ENCODE measurements at regions not wholly inside any gene's neighbourhood (a gene's known extent, or its start where the extent isn't known, plus 50 kb on each side); places are given as distances from the start of the nearest gene placed in this dataset.

DNA sequence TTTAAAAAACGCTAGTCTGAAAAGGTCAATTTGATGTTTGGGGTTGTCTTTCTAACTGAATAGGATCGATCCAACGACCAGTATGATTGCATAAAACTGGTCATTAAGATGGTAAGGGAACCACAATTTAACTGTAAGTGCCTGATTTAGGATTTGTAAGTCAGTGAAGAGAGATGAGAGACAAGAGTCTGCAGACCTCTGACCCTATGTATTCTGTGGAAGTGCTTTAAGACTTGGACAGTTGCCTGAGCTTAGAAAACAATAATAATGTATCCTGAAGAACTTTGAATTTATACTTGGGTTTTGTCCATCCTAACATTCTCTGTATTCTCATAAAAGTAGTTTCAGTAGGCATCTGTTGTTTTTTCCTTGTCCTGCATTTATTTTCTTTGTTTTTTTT is 221.4 kb upstream of the SUCLG2 start:
- Histone ChIP-seq H2BK20ac (ENCODE audit: low read length) (no peak overlapping the region), H2BK5ac (ENCODE audit: low read depth, low read length) (no peak overlapping the region), H4K8ac (ENCODE audit: extremely low read depth, insufficient read depth, low read length) (no peak overlapping the region), H4K91ac (replicated peaks; ENCODE audit: insufficient read length, low read length) (no peak overlapping the region), H2BK120ac (replicated peaks; ENCODE audit: low read depth, low read length) (no peak overlapping the region), H3K9ac (replicated peaks in 1 of 4; ENCODE audit: extremely low read depth in 1 of 4, low read depth in 3 of 4, low read length in 3 of 4) (no peak overlapping the region), H3K79me2 (ENCODE audit: control insufficient read depth in 1 of 2, insufficient read depth in 2 of 2, low read length in 2 of 2) (no peaks in the 10 kb centered on the region), H3K4me3 (ENCODE audit: extremely low read depth in 1 of 4, insufficient read depth in 2 of 4, low read depth in 3 of 4, low read length in 4 of 4) (no peak overlapping the region), H3K36me3 (ENCODE audit: control insufficient read depth in 2 of 4, insufficient read depth in 4 of 4, low read length in 3 of 4) (no peaks in the 10 kb centered on the region), H2AFZ (ENCODE audit: low read length) (no peak overlapping the region), H3K18ac (ENCODE audit: extremely low read depth, low read length) (no peak overlapping the region), H3K4ac (replicated peaks; ENCODE audit: insufficient read length, low read depth, low read length) (no peak overlapping the region), H2BK12ac (ENCODE audit: low read depth, low read length) (no peak overlapping the region), H3K23ac (ENCODE audit: insufficient read length) (no peak overlapping the region), H3K27ac (ENCODE audit: low read depth, low read length) (no peak overlapping the region), H3K4me2 (ENCODE audit: insufficient read depth in 1 of 2, low read depth in 2 of 2, low read length in 2 of 2) (no peak overlapping the region), H3K23me2 (ENCODE audit: low read depth, low read length) (no peaks in the 10 kb centered on the region), H4K5ac (ENCODE audit: insufficient read length, low read depth, low read length) (no peak overlapping the region), H3K27me3 (replicated peaks in 1 of 4; ENCODE audit: control insufficient read depth in 3 of 4, extremely low read depth in 1 of 4, insufficient read depth in 3 of 4, low read length in 3 of 4) (no peaks in the 10 kb centered on the region), H3K79me1 (ENCODE audit: low read depth, low read length) (no peaks in the 10 kb centered on the region), H3K14ac (ENCODE audit: insufficient read length) (no peak overlapping the region), H2BK15ac (ENCODE audit: low read length) (no peak overlapping the region), H3K4me1 (replicated peaks in 1 of 4; ENCODE audit: control insufficient read depth in 3 of 4, insufficient read depth in 4 of 4, low read length in 3 of 4) (no peaks in the 10 kb centered on the region), H3K9me3 (ENCODE audit: insufficient read depth in 2 of 2, low read depth in 1 of 2, low read length in 1 of 2) (no peaks in the 10 kb centered on the region), H4K20me1 (replicated peaks in 1 of 2; ENCODE audit: control insufficient read depth in 1 of 2, insufficient read depth in 2 of 2, low read length in 2 of 2) (no peaks in the 10 kb centered on the region), H2AK5ac (ENCODE audit: low read depth, low read length) (no peak overlapping the region), H3K56ac (replicated peaks; ENCODE audit: insufficient read length, low read depth, low read length) (no peak overlapping the region)
- ChIA-PET POLR2A (ENCODE audit: partially characterized antibody) (no interaction called here), CTCF (ENCODE audit: partially characterized antibody) (no interaction called here)
- WGBS, 2 experiments (ENCODE audit: extremely low coverage in 1 of 2, insufficient coverage in 1 of 2, insufficient read length in 1 of 2, insufficient replicate concordance in 2 of 2, low coverage in 1 of 2, low lambda C conversion rate in 2 of 2, missing lambda C conversion rate in 1 of 2) = 96% methylated on average over 3 of the region's 3 CpGs; no CpG with 5 or more reads in 1 of the 2 experiments
- DNase-seq (ENCODE audit: low read depth in 1 of 2, low spot score in 2 of 2) (no peak), FAIRE-seq (no peak)
- TF ChIP-seq RAD21 (IDR thresholded peaks at IDR 0.05 in 1 of 2, conservative IDR thresholded peaks at IDR 0.05 in 1 of 2; ENCODE audit: low read depth in 2 of 2, low read length in 2 of 2) = no peak
- TF ChIP-seq JUN (IDR thresholded peaks at IDR 0.05; ENCODE audit: low read depth, low read length) = no peak
- no peak for TF ChIP-seq CEBPB (IDR thresholded peaks at IDR 0.05; ENCODE audit: low read depth, low read length)
- no peak for TF ChIP-seq SAP30 (IDR thresholded peaks at IDR 0.05; ENCODE audit: insufficient read depth, insufficient replicate concordance, low read length)
